GOT3 (cell line): ENCODE measurements at regions not wholly inside any gene's neighbourhood (a gene's known extent, or its start where the extent isn't known, plus 50 kb on each side); places are given as distances from the start of the nearest gene placed in this dataset.

ENCODE experiments used
- DNase-seq: peaks from one replicate; lab custom pipeline; 2025; ENCODE audit warnings: mixed read lengths; lab: John Stamatoyannopoulos, UW

- DNase-seq, result no peak
These were observed 155.1 kb downstream of the HIPK3 start for GRCh38 chr11:33412241-33412640.

- no peak for DNase-seq
These were observed 154.6 kb downstream of the HIPK3 start for GRCh38 chr11:33411751-33412150.

- no peak for DNase-seq
These were observed 153.0 kb downstream of the HIPK3 start for GRCh38 chr11:33410086-33410765.
